ENCODE measurements at regions not wholly inside any gene's neighbourhood (a gene's known extent, or its start where the extent isn't known, plus 50 kb on each side); places are given as distances from the start of the nearest gene placed in this dataset.
A peak's percentile ranks its signal among the peaks of the same experiment; 100 is the strongest.

GRCh38 chr3:102904629-102905028 lies 469.8 kb downstream of the ZPLD1 start:
- Mint-ChIP-seq H3K27me3 (no peaks in the 10 kb centered on the region), H3K36me3 (no peaks in the 10 kb centered on the region), H3K27ac (peak overlapping the region; percentile 75), H3K4me3 (no peak overlapping the region), H3K4me1 (ENCODE audit: unreplicated experiment) (no peaks in the 10 kb centered on the region), H3K9me3 (peaks cover 6% of the 10 kb centered on the region)
- DNase-seq (ENCODE audit: extremely low spot score, unreplicated experiment), result no peak
- TF ChIP-seq, protein P1, sequence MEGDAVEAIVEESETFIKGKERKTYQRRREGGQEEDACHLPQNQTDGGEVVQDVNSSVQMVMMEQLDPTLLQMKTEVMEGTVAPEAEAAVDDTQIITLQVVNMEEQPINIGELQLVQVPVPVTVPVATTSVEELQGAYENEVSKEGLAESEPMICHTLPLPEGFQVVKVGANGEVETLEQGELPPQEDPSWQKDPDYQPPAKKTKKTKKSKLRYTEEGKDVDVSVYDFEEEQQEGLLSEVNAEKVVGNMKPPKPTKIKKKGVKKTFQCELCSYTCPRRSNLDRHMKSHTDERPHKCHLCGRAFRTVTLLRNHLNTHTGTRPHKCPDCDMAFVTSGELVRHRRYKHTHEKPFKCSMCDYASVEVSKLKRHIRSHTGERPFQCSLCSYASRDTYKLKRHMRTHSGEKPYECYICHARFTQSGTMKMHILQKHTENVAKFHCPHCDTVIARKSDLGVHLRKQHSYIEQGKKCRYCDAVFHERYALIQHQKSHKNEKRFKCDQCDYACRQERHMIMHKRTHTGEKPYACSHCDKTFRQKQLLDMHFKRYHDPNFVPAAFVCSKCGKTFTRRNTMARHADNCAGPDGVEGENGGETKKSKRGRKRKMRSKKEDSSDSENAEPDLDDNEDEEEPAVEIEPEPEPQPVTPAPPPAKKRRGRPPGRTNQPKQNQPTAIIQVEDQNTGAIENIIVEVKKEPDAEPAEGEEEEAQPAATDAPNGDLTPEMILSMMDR (conservative IDR thresholded peaks at IDR 0.05), result no peak

DNA sequence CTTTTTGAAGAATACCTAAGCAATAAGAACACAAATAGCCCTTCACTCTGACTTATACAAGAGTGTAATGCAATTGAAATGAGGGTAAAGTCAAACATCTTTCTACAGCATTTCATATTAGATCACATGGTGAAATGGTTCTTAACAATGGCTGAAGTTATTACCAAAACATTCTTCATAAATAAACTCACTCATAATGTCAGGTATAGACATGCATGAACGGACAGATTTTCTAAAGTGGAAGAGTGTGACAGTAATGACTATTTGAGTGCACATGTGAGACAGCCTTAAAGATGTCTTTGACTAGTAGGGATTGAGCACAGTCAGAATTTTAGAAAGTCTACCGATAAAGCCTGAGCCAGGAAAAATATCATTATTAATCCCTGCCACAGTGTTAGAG lies 471.0 kb downstream of the ZPLD1 start:
- Mint-ChIP-seq H3K9me3 (peaks cover 6% of the 10 kb centered on the region), H3K27me3 (no peaks in the 10 kb centered on the region), H3K4me1 (ENCODE audit: unreplicated experiment) (no peaks in the 10 kb centered on the region), H3K36me3 (no peaks in the 10 kb centered on the region), H3K27ac (no peak overlapping the region), H3K4me3 (no peak overlapping the region)
- DNase-seq (ENCODE audit: extremely low spot score, unreplicated experiment), result no peak
- TF ChIP-seq, protein P1 (conservative IDR thresholded peaks at IDR 0.05), result no peak

DNA sequence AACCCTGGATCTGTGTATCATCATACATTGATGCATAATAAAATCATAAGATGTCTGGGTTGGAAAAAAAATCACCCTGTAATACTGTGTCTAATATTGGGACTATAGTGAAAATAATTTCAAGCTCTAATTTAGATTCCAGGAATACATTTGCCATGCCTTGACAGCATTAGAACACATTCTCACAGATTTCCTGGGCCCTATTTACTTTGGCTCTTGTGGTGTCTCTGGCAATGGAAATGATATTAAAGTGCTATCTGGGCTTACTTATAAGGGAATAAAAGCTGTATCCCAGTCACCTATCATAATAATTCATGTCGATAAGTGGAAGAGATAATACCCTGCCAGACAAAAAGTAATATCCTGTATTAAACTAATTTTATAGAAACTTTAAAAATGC lies 472.0 kb downstream of the ZPLD1 start:
- Mint-ChIP-seq H3K27ac (no peak overlapping the region), H3K4me1 (ENCODE audit: unreplicated experiment) (no peaks in the 10 kb centered on the region), H3K27me3 (no peaks in the 10 kb centered on the region), H3K36me3 (no peaks in the 10 kb centered on the region), H3K9me3 (peaks cover 6% of the 10 kb centered on the region), H3K4me3 (no peak overlapping the region)
- TF ChIP-seq, protein P1 (conservative IDR thresholded peaks at IDR 0.05), result no peak
- DNase-seq (ENCODE audit: extremely low spot score, unreplicated experiment), result no peak

DNA sequence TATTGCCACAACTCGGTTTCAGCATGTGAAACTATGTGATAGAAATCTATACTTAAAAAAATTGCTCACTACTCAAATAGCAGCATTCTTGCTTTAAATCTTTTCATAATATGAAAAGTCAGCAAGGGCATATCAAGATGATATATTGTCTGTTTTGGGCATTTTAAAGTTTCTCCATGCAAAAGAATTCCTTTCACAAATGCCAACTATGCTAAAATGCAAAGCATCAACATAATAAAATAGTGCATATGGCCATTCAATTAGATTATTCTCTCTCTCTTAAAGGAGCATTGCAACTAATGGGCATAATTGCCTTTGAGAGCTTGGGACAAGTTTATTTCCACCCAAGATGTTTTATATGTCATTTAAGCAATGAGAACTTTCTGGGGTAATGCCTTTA lies 475.1 kb downstream of the ZPLD1 start:
- Mint-ChIP-seq H3K27me3 (no peaks in the 10 kb centered on the region), H3K4me3 (no peak overlapping the region), H3K4me1 (ENCODE audit: unreplicated experiment) (no peaks in the 10 kb centered on the region), H3K9me3 (no peaks in the 10 kb centered on the region), H3K36me3 (no peaks in the 10 kb centered on the region), H3K27ac (no peak overlapping the region)
- DNase-seq (ENCODE audit: extremely low spot score, unreplicated experiment), result no peak
- TF ChIP-seq, protein P1 (conservative IDR thresholded peaks at IDR 0.05), result no peak

- peaks cover 5% of the 10 kb centered on the region for H3K9me3 Mint-ChIP-seq
- no peak for DNase-seq (ENCODE audit: extremely low spot score, unreplicated experiment)
- H3K27ac Mint-ChIP-seq, result no peak overlapping the region
- no peaks in the 10 kb centered on the region for H3K27me3 Mint-ChIP-seq
- TF ChIP-seq, protein P1 (conservative IDR thresholded peaks at IDR 0.05), result no peak
- no peaks in the 10 kb centered on the region for H3K36me3 Mint-ChIP-seq
- H3K4me1 Mint-ChIP-seq (ENCODE audit: unreplicated experiment), result no peaks in the 10 kb centered on the region
- H3K4me3 Mint-ChIP-seq, result no peak overlapping the region
These were observed 481.7 kb downstream of the ZPLD1 start for GRCh38 chr3:102916532-102916931.

GRCh38 chr3:102926618-102927017 lies 491.8 kb downstream of the ZPLD1 start:
- TF ChIP-seq, protein P1 (conservative IDR thresholded peaks at IDR 0.05), result no peak
- Mint-ChIP-seq H3K4me1 (ENCODE audit: unreplicated experiment) (no peaks in the 10 kb centered on the region), H3K9me3 (peaks cover 4% of the 10 kb centered on the region)

More at GRCh38 chr3:102926618-102927017, 491.8 kb downstream of the ZPLD1 start:
- no peaks in the 10 kb centered on the region for H3K27me3 Mint-ChIP-seq
- H3K4me3 Mint-ChIP-seq, result no peak overlapping the region
- no peaks in the 10 kb centered on the region for H3K36me3 Mint-ChIP-seq
- no peak for DNase-seq (ENCODE audit: extremely low spot score, unreplicated experiment)
- no peak overlapping the region for H3K27ac Mint-ChIP-seq

All from type B pancreatic cell (in vitro differentiated cells).